VCaP (cell line): ENCODE measurements at regions not wholly inside any gene's neighbourhood (a gene's known extent, or its start where the extent isn't known, plus 50 kb on each side); places are given as distances from the start of the nearest gene placed in this dataset.

ENCODE experiments used
- H3K27ac ChIP-seq: fragments of 450-650 bp; 2 replicates; pipeline ENCODE4 v1.5.1; 2017
- CTCF ChIP-seq: fragments of 450-650 bp; conservative IDR thresholded peaks from 2 replicates; pipeline ENCODE4 v1.5.1; 2017; ENCODE audit warnings: mild to moderate bottlenecking, moderate library complexity

DNA sequence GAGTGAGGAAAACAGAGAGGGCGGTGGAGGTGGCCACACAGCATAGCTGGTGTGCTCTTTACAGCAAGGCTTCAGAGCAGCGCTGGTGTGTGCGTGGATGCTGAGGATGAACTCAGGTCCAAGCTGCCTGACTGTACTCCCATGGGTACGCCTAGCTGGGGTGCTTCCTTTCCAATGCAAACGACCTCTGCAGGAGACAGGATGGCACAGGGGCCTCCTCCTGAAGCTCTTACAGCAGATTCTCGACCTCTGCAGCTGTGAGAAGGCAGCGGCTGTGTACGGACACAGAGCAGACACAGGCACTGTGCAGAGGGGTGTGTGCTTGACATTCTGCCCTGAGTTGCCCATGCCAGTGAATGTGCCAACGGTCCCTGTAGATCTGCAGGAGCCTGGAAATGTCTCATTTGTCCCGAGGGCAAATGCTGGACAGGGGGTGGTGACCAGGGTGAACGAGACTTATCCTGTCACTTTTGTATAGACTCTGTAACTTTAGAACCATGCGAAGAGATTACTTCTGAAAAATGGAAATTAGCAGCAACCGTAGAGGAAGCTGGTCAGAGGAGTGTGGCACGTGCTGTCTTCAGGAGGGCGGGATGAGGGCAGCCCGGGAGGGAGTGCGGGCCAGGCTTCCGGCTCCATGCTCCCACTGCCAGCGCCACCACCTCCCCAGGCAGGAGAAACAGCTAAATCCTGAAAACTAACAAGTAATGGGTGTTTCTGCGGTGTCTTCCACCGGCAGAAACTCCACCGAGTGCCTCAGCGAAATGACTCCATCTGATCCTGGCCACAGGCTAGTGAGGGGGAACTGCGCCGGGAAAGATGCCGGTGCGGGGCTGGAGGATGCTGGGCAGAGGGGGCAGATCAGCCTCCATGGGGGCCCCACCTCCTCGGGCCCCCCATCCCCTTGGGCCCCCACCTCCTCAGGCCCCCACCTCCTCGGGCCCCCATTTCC, 120.9 kb upstream of the RPS6KA2 start:
- TF ChIP-seq CTCF: no peak
- no peak overlapping the region for H3K27ac ChIP-seq

DNA sequence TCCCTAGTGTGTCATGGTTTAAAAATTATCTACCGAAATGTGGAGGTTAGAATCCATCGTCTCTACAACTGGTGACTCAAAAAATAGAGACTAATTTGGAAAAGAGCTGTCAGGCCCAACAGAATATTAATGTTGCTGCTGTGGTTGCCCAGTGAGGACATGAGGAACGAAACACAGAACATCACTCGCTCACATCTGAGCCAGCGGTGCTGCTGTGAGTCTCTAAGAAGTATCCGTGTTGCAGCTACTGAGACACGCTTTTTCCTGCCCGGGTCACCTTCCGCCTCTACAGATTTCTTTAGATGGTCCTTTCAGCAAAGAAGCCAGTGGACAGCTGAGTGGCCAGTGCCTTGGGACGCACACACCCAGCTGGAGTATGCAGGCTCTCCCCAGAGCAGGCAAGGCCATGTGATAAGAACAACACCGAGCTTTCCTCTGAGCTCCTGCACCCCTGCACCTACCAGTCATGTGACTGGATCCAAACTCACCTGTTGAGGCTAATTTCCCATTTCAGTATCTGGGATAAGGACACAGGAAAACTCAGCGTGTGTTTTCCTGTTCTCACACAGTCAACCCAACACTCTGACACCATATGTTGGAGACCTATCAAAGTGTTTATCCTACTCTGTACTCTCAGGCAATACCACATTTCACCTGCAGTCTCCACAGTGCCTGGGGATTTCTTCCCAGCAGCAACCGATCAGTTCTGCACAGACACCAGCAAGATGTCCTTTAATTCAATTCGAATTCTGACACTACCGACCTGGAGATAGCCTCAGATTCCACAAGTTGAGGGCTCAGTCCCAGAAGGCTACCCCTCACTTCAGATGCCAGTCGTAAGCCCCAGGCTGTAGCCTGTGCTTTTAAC, 119.0 kb upstream of the RPS6KA2 start:
- TF ChIP-seq CTCF: no peak
- no peak overlapping the region for H3K27ac ChIP-seq

- no peak for TF ChIP-seq CTCF
- no peak overlapping the region for H3K27ac ChIP-seq
Measured at GRCh38 chr6:166744223-166745134, 117.4 kb upstream of the RPS6KA2 start.

GRCh38 chr6:166743406-166744222, 116.6 kb upstream of the RPS6KA2 start:
- no peak overlapping the region for H3K27ac ChIP-seq
- TF ChIP-seq CTCF: no peak

DNA sequence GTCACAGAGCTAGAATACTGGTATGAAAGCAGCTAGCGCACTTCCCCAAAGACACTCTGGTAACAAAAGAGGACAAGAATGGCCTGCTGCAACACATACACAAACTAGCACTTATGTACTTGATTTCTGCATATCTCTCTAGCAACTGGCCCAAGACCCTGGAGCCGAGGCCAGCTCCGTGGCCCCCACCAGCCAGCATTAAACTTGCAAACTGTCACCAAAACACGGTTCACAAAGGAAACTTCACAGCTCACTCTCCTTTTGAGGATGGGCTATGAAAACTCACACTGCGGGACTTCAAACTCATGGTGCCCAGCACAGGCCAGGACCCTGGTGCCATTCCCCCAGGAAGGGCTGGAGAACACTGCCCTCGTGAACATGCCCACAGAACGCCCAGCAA, 115.9 kb upstream of the RPS6KA2 start:
- H3K27ac ChIP-seq: no peak overlapping the region
- no peak for TF ChIP-seq CTCF

DNA sequence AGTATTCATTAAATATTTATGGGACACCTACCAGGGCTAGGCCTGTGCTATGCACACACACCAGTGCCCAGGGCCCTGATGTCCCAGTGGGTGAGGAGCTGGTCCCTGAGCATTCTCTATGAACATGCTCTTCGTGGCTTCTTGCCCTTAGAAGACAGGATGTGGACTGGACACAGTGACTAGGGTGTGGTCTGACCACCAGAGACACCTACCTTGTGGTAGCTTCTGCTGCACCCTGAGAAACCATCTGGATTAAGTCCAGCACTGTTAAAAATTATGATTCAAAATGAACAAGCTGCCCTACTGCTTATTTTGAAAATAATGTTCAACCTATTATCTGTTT, 112.9 kb upstream of the RPS6KA2 start:
- TF ChIP-seq CTCF: no peak
- no peak overlapping the region for H3K27ac ChIP-seq
